NCI-H524 (cell line): ENCODE measurements at regions not wholly inside any gene's neighbourhood (a gene's known extent, or its start where the extent isn't known, plus 50 kb on each side); places are given as distances from the start of the nearest gene placed in this dataset.
"Not testable (repeated sequence)": the region's sequence is repeated elsewhere in the genome, so short reads cannot be mapped to it uniquely, and the experiment has no call there.

Experiments used
- DNase-seq, 2 experiments: peaks; one replicate each; lab custom pipeline; 2025; lab: John Stamatoyannopoulos, UW

GRCh38 chr12:32010631-32011336 is 51.6 kb downstream of the RESF1 start:
- no peak for DNase-seq

- DNase-seq = peak in 1 of 2 experiments; percentile 38
Measured at GRCh38 chr12:32012249-32012785, 53.1 kb downstream of the RESF1 start.

GRCh38 chr12:32015036-32015435 is 55.8 kb downstream of the RESF1 start:
- no peak for DNase-seq

- DNase-seq = no peak
Measured at GRCh38 chr12:32016680-32017482, 57.7 kb downstream of the RESF1 start.

GRCh38 chr12:32021346-32021773 is 62.1 kb downstream of the RESF1 start:
- no peak for DNase-seq

- not testable (repeated sequence) for DNase-seq
Measured at GRCh38 chr12:32022387-32022786, 63.2 kb downstream of the RESF1 start.

GRCh38 chr12:32023861-32024260 is 64.6 kb downstream of the RESF1 start:
- not testable (repeated sequence) for DNase-seq

- no peak for DNase-seq
Measured at GRCh38 chr12:32024884-32025592, 65.8 kb downstream of the RESF1 start.

GRCh38 chr12:32025906-32026305 is 66.7 kb downstream of the RESF1 start:
- no peak for DNase-seq

- DNase-seq = no peak
Measured at GRCh38 chr12:32027684-32028365, 68.6 kb downstream of the RESF1 start.

- DNase-seq = no peak
Measured at GRCh38 chr12:32030151-32030550, 70.9 kb downstream of the RESF1 start.

- no peak for DNase-seq
Measured at GRCh38 chr12:32030676-32031075, 71.5 kb downstream of the RESF1 start.

- no peak for DNase-seq
Measured at GRCh38 chr12:32031109-32031508, 71.9 kb downstream of the RESF1 start.

- peak in 1 of 2 experiments; percentile 38 for DNase-seq
Measured at GRCh38 chr12:32032205-32032810, 73.1 kb downstream of the RESF1 start.

- no peak for DNase-seq
Measured at GRCh38 chr12:32033406-32033805, 73.2 kb upstream of the BICD1 start.

GRCh38 chr12:32034045-32034444 is 72.6 kb upstream of the BICD1 start:
- no peak for DNase-seq

GRCh38 chr12:32036477-32037263 is 70.0 kb upstream of the BICD1 start:
- peak in 1 of 2 experiments; percentile 53 for DNase-seq

GRCh38 chr12:32039347-32039746 is 67.3 kb upstream of the BICD1 start:
- no peak for DNase-seq

GRCh38 chr12:32039917-32040575 is 66.6 kb upstream of the BICD1 start:
- no peak for DNase-seq
